GM11168 (cell line): ENCODE measurements at regions not wholly inside any gene's neighbourhood (a gene's known extent, or its start where the extent isn't known, plus 50 kb on each side); places are given as distances from the start of the nearest gene placed in this dataset.
"Not testable (repeated sequence)": the region's sequence is repeated elsewhere in the genome, so short reads cannot be mapped to it uniquely, and the experiment has no call there.

Experiments
- in situ Hi-C: fragments of 300-500 bp; cut with MboI; formaldehyde crosslinking; loops from one replicate; pipeline ENCODE4 v1.12.0; 2022; ENCODE audit warnings: low sequenced_read_pairs; ENCODE audit not compliant: unreplicated experiment

GRCh38 chr14:97993508-97994019 lies 1196.4 kb downstream of the VRK1 start:
- in situ Hi-C loops = no loop called here

GRCh38 chr14:97994020-97994531 lies 1196.9 kb downstream of the VRK1 start:
- in situ Hi-C loops = no loop called here

- in situ Hi-C loops = no loop called here
These were observed 1197.9 kb downstream of the VRK1 start for GRCh38 chr14:97995038-97995437.

GRCh38 chr14:97995531-97995930 lies 1198.3 kb downstream of the VRK1 start:
- in situ Hi-C loops = no loop called here

- in situ Hi-C loops = no loop called here
These were observed 1208.8 kb downstream of the VRK1 start for GRCh38 chr14:98006008-98006407.

GRCh38 chr14:98008381-98009113 lies 1211.4 kb downstream of the VRK1 start:
- in situ Hi-C loops = no loop called here

GRCh38 chr14:98009177-98009576 lies 1212.0 kb downstream of the VRK1 start:
- in situ Hi-C loops = not testable (repeated sequence)

- in situ Hi-C loops = no loop called here
These were observed 1213.6 kb downstream of the VRK1 start for GRCh38 chr14:98010784-98011183.

- in situ Hi-C loops = no loop called here
These were observed 1217.9 kb downstream of the VRK1 start for GRCh38 chr14:98014851-98015615.

GRCh38 chr14:98015921-98016320 lies 1218.7 kb downstream of the VRK1 start:
- in situ Hi-C loops = no loop called here

GRCh38 chr14:98018628-98019027 lies 1221.4 kb downstream of the VRK1 start:
- in situ Hi-C loops = no loop called here

- in situ Hi-C loops = no loop called here
These were observed 1225.6 kb downstream of the VRK1 start for GRCh38 chr14:98022541-98023520.

GRCh38 chr14:98028162-98028561 lies 1231.0 kb downstream of the VRK1 start:
- in situ Hi-C loops = no loop called here

GRCh38 chr14:98035396-98035795 lies 1236.6 kb downstream of the BCL11B start:
- in situ Hi-C loops = no loop called here

GRCh38 chr14:98037831-98038230 lies 1234.2 kb downstream of the BCL11B start:
- in situ Hi-C loops = no loop called here

GRCh38 chr14:98056946-98057345 lies 1215.1 kb downstream of the BCL11B start:
- in situ Hi-C loops = no loop called here

GRCh38 chr14:98059106-98059505 lies 1212.9 kb downstream of the BCL11B start:
- in situ Hi-C loops = no loop called here

GRCh38 chr14:98062083-98062482 lies 1209.9 kb downstream of the BCL11B start:
- in situ Hi-C loops = no loop called here

- in situ Hi-C loops = no loop called here
These were observed 1202.3 kb downstream of the BCL11B start for GRCh38 chr14:98069712-98070171.

- in situ Hi-C loops = no loop called here
These were observed 1201.5 kb downstream of the BCL11B start for GRCh38 chr14:98070536-98070935.
